Putamen (tissue), 1 donor: ENCODE measurements at regions not wholly inside any gene's neighbourhood (a gene's known extent, or its start where the extent isn't known, plus 50 kb on each side); places are given as distances from the start of the nearest gene placed in this dataset.
A peak's percentile ranks its signal among the peaks of the same experiment; 100 is the strongest.

ENCODE experiments used
- DNase-seq: peaks from one replicate; pipeline ENCODE4 v3.0.0-alpha.2; 2016; ENCODE audit warnings: low spot score

DNA sequence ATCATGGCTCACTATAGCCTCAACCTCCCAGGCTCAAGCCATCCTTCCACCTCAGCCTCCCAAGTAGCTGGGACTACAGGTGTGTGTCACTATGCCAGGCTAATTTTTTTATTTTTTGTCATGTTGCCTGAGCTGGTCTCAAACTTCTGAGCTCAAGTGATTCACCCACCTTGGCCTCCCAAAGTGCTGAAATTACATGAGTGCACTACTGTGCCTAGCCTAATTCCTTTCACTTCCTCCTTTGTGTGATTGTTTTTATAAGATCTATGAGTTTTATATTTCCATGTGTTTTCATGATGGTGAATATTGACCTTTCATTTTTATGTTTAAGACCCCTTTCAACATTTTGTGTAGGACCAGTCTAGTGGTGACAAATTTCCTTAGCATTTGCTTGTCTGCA lies 55.2 kb upstream of the IL12B start:
- DNase-seq, result no peak

DNA sequence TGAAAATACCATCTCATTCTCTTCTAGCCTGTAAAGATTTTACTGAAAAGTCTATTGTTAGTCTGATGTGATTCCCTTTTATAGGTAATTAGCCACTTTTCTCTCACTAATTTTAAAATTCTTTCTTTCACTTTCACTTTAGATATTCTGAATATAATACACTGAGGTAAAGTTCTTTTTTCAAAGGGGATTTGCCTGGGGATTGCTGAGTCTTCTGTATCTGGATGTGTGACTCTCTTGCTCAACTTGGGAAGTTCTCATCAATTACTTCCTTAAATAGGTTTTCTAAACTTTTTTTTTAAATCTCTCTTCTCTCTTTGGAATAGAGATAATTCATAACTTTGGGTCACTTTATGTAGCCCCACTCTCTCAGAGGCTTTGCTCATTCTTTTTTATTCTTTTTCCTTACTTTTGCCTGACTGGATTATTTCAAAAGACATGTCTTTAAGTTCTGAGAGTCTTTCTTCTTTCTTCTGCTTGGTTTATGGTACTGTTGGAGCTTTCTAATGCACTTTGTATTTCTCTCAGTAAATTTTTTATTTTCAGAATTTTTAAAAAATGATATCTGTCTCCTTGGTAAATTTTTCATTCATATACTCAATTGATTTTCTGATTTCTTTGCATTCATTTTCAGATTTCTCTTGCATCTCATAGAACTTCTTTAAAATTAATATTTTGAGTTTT lies 55.9 kb upstream of the IL12B start:
- no peak for DNase-seq

DNA sequence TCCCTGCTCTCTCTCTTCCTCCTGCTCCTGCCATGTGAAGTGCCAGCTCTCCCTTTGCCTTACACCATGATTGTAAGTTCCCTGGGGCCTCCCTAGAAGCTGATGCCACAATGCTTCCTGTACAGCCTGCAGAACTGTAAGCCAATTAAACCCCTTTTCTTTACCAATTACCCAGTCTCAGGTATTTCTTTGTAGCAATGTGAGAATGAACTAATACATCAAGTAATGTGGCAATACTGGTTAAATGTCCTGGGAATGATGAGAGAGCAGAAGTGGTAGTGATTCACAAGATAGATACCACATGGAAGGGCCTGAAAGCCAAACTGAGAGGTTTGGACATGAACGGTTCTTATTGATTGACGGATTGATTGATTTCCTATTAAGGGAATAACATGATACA lies 62.6 kb upstream of the IL12B start:
- no peak for DNase-seq

DNA sequence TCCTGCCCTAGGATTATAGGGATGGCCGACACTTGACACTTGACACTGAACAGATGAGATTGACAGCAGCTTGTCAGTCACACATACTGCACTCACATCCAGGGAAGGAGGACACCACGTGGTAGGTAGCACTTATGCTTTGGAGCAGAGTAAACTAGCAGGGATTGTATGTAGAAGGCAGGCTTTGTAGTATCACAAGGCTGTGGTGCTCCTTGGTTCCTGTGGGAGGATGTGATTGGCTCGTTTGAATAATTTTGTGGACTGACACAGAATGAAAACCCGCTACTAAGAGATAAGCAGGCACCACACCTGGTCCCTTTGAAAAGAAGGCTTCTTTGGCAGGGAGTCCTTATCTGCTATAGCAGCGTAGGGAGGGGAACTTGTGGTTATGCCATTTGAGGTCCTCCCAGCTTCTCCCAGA lies 63.6 kb upstream of the IL12B start:
- no peak for DNase-seq

DNA sequence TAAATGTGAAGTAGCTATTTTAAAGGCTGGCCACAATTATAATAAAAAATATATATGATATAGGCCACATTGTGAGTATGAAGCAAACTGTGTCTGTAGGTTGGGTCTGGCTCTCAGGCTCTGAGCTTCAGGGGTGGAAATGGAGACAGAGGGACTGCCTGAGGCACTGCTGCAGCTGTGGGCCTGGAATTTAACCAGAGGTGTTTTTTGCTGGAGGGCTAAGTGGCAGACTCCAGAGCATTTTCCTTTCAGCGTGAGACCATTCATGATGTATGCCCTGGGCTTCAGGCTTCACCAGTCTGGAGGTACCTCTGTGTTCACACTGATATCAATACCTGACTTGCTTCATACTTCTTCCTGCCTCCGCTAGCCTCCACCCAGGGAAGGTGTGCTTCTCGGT lies 64.9 kb upstream of the IL12B start:
- no peak for DNase-seq

DNA sequence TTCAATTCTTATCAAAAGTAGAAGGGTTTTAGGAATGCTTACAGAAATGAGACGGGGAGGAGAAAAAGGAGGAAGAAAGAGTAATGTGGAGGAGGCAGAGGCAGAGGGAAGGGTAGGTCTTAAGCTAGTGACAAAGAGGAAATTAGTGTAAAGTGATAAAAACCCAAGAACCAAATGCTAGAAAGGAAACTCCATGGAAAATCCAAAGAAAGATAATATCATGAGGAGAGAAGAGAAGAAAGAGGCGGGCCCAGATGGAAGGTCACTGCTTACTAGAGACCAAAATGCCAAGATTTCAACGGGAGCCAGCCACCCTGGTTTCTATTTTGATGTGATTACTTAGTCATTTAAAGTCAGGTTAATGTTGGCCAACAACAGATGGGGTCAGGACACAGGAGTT lies 68.6 kb upstream of the IL12B start:
- DNase-seq, result no peak

DNA sequence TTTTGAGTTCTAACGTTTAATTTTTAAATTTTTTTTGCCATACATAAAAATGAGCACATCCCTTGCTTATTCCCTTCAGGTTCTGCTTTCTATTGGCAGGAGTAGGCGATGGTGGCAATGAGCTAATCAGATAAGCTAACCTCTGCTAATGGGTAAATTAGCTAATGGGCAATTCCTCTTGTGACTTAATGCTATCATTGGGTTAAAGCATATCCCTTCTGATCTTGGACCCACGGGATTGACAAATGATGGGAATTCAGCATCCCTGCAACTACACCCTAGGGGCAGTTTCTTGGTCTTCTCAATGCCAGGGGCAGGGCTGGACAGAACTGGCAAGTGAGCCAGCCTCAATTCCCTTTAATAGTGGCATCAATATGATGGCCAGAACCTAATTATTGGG lies 70.2 kb upstream of the IL12B start:
- no peak for DNase-seq

DNA sequence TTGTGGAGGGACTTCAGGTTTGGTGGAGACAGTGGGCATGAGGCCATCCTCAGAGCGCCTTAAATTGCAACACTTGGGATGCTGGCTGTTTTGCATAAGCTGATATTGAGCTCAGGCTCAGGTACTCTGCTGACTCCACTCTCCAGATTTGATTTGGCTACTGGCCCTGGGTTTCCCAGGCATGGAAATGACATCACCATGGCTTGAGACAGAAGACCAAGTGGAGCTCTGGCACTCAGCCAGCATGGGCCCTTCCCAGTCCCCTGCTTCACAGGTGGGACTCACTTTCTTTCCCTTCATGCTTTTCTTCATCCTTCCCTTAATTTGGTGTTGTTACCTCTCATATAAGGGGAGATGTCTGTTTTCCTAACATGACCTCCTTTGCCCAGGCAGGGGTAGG lies 72.0 kb upstream of the IL12B start:
- no peak for DNase-seq

DNA sequence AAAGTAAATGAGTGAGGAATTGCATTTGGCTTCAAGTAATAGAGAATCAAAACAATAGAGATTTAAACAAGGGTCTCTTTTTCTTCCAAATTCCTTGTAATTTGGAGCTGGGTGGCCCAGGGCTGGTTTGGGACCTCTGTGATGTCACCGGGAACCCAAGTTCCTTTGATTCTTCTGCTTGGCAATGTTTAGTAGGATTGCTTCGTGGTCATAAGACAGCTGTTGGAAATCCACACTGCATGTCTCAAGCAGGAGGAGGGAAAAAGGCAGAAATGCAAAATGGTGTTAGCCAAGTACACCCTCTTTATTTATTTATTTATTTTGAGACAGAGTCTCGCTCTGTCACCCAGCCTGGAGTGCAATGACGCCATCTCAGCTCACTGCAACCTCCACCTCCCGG lies 72.6 kb upstream of the IL12B start:
- DNase-seq, result no peak

DNA sequence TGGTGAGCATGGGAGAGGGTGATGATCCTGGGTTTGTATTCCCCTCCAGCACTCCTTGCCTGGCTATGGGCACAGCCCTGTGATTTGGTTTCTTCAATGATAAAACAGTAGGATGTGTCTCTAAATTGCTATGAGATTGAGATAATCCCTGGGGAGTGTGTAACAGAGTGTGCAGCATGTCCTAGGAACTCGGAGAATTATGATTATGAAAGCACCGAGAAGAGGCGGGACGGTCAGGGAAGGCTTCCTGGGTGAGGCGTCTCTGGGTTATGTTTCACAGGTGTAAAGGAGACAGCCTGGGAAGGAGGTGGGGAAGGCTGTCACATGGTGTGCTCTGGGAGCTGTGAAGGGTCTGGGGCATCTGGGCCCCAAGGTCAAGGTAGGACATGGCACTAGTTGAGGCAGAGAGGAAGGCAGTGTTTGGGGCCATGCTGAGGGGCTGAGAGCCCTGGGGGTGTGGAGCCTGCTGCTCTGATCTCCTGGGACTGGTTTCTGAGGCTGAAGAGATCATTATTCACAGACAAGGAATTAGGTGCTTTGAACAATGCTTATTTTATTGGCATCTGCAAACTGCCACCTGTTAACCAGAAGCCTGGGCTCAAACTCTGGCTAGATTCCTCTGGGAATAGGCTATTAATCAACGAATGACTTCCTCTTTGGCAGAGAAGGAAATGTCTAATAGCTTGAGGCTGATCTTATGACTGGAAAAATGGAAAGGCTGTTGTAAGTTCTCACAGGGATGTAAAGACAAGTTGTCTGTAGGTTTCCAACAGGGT lies 73.8 kb upstream of the IL12B start:
- no peak for DNase-seq

DNA sequence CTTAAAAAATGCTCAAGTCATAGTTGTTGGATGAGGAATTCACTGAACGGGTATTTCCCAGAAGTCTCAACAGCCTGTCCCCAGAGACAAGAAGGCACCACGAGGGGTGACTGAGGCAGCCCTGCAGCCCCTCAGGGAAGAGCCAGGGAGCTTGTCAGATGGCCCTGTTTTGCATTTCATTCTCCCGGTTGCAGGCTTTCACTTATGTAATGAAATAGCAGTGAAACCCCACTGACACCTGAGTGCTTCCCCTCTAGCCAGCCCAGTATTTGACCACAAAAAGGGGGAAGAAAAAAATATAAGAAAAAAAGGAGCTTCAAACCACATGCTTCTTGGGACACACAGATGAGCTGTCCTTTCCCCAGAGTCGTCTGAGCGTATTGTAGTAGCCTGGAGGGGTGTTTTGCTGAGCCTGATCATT lies 75.3 kb upstream of the IL12B start:
- no peak for DNase-seq

DNA sequence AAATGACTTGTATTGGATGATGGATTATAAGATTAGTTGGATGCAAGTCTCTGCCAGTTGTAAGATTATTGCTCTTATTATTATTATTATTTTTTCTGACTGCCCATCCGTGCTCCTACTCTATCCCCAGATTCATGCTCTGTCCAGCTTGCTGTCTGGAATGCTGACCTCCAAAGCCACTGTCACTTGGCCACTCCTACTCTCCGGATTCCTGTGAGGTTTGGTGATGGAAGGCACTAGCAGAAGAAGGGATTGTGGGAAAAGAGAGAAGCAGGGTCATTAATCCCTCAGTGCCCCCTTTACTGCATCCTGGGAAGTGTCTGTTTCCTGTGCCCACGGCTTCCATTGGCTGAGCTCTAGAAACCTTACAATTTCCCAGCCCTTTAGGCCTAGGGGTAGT lies 76.3 kb upstream of the IL12B start:
- DNase-seq, result no peak

DNA sequence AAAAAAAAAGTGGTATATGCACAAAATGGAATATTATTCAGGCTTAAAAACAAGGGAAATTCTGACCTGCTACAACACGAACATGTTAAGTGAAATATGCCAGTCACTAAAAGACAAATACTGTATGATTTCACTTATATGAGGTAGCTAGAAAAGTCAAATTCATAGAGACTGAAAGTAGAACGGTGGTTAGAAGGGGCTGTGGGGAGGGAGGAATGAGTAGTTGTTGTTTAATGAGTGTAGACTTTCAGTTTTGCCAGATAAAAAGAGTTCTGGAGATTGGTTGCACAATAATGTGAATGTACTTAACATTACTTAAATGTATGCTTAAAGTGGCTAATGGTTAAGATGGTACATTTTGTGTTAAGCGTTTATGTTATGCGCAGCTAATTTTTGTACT lies 79.5 kb upstream of the IL12B start:
- no peak for DNase-seq

DNA sequence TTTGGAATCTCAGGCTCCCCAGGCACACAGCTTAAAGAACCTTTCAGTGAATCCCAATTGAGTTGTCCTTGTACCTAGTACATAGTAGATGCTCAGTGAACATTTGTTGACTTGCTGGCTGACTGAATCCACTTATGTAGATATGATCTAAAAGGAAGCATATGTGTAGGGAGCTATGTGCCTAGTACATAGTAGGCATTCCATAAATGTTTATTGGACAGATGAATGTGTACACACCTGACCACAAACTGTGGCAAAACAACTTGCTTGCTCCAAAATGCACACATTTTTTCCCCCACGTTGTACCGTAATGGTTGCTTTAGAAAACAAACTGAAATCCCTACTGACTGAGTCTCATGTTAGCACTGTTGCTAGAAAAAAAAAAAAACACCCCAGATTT lies 80.2 kb upstream of the IL12B start:
- no peak for DNase-seq

DNA sequence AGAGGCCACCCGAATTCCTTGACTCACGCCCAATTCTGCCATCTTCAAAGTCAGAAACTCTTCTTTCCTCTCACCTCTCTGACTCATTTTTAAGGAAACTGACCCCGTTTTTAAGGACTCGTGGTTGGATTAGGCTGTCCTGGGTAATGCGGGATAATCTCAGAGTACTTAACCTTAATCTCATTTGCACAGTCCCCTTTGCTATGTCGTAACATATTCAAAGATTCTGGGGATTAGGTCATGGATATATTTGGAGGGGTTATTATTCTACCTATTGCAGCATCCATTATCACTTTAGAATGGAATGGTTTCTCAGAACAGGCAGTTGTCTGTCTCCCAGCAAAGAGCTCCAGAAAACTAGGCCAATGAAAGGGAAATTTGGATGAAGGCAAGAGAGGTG lies 80.8 kb upstream of the IL12B start:
- DNase-seq, result no peak

DNA sequence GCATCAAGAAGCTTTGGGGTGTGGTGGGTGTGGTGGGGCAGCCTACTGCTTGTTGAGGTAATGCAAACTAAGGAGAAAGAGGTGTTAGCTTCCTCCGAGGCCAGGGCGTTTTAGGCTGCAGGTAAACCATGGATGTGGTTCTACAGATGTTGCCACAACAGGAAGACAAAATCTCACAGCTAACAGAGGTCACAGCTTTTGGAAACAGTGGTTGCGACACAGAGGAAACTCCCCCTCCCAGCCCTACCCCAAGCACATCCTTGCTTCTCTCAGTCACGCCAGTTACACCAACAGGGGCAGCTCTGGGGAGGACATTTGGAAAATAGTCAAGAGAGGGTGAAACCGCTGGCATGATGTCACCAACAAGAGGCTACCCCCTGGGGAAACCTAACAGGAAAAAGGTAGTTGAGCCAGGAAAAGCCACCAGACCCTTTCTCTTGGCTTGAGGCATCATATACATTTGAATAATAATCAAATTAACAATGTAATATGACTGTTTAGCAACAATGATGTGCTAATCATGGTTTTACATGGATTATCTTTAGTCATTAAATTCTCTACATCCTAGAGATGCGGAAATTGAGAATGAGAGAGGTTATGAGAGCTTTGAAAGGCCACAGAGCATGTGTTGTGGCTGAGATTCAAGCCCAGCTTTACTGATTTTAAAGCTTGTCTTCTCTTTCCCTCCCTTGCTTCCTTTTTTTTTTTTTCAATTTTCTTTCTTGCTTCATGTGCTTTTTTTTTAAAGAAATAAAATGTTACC lies 82.2 kb upstream of the IL12B start:
- DNase-seq, result no peak

DNA sequence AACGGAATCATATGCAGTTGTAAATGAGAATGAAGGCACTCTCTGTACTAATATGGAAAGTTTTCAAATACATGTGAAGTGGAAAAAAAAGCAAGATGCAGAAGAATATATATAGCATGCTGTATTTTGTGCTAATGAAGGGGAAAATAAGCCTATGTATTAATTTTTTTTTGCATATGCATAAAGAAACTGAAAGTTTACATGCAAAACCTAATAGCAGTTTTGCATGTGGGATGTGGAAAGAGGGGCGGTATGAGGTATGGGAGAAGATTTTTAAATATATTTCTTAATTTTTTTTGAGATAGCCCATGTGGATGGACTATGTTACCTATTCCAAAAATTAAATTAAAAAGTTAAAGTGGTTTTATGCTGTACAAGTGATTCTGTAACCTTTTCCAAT lies 83.7 kb upstream of the IL12B start:
- no peak for DNase-seq

DNA sequence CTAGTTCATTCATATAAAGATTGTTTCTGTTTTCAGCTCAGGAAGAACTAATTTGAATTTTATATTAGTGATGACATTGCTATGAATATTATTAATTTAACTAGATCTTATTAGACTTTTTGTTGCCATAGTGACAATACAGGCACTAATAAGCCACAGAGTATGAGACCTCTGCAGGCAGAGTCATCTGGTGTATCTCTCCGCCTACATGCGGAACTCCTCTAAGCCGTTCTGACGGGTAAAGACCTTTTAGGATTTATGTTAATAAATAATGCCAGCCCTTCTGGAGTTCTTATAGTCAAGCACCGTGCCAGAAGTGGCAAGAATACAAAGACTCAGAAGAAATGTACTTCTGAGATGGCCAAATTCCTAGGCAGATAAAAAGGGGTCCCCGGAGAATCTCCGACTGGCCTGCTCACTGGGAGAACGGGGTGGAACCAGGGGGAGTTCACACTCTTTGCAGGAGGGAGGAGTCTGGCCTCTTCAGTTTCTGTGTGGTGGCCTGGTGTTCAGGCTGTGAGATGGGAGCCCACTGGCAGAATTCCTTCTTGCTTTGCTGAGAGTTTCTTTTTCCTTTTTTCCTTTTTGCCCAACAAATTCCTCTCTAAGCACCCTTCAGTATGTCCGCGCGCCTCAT lies 85.1 kb upstream of the IL12B start:
- DNase-seq, result no peak

DNA sequence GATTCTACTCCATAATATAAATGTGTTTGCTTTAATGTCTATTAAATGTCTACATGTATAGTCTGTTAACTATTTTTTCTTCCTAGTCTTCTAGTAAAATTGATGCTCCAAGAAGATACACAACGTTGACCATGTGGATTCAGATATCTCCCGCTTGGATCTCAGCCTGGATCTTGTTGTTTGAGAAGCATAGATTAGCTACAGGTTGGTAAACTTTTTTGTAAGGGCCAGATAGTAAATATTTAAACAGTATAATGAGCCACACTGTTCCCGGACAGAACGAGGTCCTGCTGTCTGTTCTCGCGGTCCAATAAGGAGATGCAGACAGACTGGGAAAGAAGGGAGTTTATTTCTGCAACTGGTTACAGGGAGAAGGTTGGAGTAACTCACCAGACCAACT lies 86.2 kb upstream of the IL12B start:
- no peak for DNase-seq

DNA sequence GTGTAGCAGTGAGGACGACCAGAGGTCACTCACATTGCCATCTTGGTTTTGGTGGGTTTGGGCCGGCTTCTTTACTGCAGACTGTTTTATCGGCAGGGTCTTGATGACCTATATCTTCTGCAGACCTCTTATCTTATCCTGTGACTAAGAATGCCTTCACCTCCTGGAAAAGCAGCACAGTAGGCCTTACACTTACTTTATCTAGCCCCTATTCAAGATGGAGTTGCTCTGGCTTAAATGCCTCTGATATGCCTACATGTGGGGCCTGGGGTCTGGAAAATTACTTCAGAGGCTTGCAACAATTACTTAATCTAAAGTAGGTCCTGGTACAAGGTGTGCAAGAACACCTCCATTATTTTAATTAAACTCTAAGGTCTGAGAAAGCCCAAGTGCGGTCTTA lies 86.9 kb upstream of the IL12B start:
- DNase-seq, result no peak

DNA sequence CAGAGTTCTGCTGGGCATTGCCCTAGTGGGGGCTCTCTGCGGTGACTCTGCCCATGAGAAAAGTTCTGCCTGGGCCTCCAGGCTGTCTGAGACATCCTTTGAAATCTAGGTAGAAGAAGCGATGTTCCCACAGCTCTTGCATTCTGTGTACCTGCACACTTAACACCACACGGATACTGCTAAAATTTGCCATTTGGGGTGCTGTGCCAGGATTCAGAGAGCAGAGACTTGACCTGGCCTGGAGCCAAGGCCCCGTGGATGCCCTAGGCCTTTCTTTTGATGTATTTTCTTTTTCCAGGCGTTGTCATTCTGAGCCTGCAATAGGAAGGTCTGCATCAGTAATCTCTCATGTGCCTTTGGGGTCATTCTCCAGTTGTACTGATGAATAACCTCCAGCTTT lies 89.3 kb upstream of the IL12B start:
- DNase-seq, result no peak

DNA sequence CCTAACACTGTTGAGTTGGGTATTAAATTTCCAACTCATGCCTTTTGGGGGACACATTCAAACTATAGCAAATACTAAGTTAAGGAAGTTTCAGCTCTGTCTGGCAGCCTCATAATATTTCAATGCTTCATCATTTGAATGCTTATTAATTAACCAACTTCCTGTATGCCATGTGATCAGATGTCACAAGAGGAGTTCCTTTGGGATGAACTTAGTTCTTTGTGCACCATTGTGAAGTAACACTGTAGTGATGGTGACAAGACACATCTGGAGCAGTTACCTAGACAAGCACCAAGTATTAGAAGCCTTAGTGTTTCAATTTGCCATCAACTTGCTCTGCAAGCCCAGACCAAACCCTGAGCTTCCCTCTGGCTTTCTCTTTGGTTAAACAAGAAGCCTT lies 90.7 kb upstream of the IL12B start:
- no peak for DNase-seq

DNA sequence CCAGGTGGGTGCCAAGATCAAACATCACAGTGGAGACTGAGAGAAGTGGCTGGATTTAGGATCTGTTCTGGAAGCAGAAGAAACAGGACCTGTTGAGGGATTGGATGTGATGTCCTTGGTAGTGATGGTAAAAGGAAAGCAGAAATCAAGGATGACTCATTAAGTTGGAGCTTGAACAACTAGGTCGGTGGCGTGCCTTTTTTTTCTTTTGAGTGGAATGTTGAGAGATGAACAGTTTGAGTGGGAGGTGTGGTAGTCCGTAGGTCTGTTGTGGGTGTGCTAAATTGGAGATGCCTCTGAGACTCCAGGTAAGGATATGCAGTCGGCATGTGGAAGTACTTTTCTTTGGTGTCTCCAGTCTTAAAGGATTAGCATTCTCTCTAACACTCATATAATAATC lies 92.1 kb upstream of the IL12B start:
- DNase-seq, result peak; percentile 74
